Panc1 (cell line): ENCODE measurements at regions not wholly inside any gene's neighbourhood (a gene's known extent, or its start where the extent isn't known, plus 50 kb on each side); places are given as distances from the start of the nearest gene placed in this dataset.

Experiments used
- ATAC-seq: fragments of 200-7000 bp; cut with Tn5 transposase; 2 replicates; pipeline ENCODE4 v1.9.1; 2020; ENCODE audit warnings: mild to moderate bottlenecking, moderate library complexity
- BruUV-seq: library from RNA; stranded (reverse); fragments of 400-500 nt; replicated peaks from 2 replicates; lab custom pipeline; 2021; lab: Mats Ljungman, UMichigan
- CTCF ChIA-PET: fragments of 300-600 bp; sonication (Branson Sonifier 250); formaldehyde crosslinking; loops from one replicate; lab custom pipeline; 2022; ENCODE audit warnings: antibody characterized with exemption; lab: Charles Lee
- POLR2A ChIA-PET: fragments of 300-600 bp; sonication (Branson Sonifier 250); formaldehyde crosslinking; loops from one replicate; lab custom pipeline; 2022; ENCODE audit warnings: antibody characterized with exemption; lab: Charles Lee
- DNase-seq: peaks from one replicate; pipeline ENCODE4 v3.0.0-alpha.2; 2010; ENCODE audit warnings: low read depth, low spot score
- H3K27ac ChIP-seq: 2 replicates; pipeline ENCODE4 v1.5.1; 2011; ENCODE audit warnings: mild to moderate bottlenecking, low read length, inconsistent platforms
- H3K27me3 ChIP-seq: fragments of 200-500 bp; sonication (Bioruptor generic); 2 replicates; pipeline ENCODE4 v1.6.0; 2014; ENCODE audit warnings: low read length, inconsistent platforms; ENCODE audit not compliant: control insufficient read depth, insufficient read depth
- H3K36me3 ChIP-seq: fragments of 200-500 bp; sonication (Bioruptor generic); 2 replicates; pipeline ENCODE4 v1.5.1; 2014; ENCODE audit warnings: inconsistent platforms, mild to moderate bottlenecking, low read length, moderate library complexity; ENCODE audit not compliant: control insufficient read depth, insufficient read depth
- H3K4me1 ChIP-seq: 2 replicates; pipeline ENCODE4 v1.5.1; 2011; ENCODE audit warnings: inconsistent platforms, mild to moderate bottlenecking, low read length, moderate library complexity; ENCODE audit not compliant: control insufficient read depth, insufficient read depth
- H3K4me3 ChIP-seq, 2 experiments: 2 replicates each; pipeline ENCODE4 v1.5.1; 2011 to 2012; ENCODE audit warnings: low read depth in 2 of 2, low read length in 2 of 2, mild to moderate bottlenecking in 2 of 2, inconsistent platforms in 1 of 2, moderate library complexity in 1 of 2
- H3K9me3 ChIP-seq: fragments of 200-500 bp; sonication (Bioruptor generic); 2 replicates; pipeline ENCODE4 v1.5.1; 2014; ENCODE audit warnings: low read depth, mild to moderate bottlenecking, inconsistent platforms, low read length, moderate library complexity; ENCODE audit not compliant: control insufficient read depth, insufficient read depth
- POLR2AphosphoS5 ChIP-seq: IDR thresholded peaks from 2 replicates; pipeline ENCODE4 v1.6.1; 2012; ENCODE audit warnings: mild to moderate bottlenecking, low read depth, low read length, moderate library complexity
- REST ChIP-seq, 2 experiments: IDR thresholded peaks; 2 replicates each; pipeline ENCODE4 v1.6.1; 2011 to 2012; ENCODE audit warnings: low read depth in 2 of 2, control low read depth in 1 of 2, low read length in 1 of 2, mild to moderate bottlenecking in 1 of 2, moderate library complexity in 1 of 2; ENCODE audit not compliant: insufficient read depth in 1 of 2
- SIN3A ChIP-seq: IDR thresholded peaks from 2 replicates; pipeline ENCODE4 v1.6.1; 2012; ENCODE audit warnings: low read depth, mild to moderate bottlenecking, low read length, moderate library complexity, borderline replicate concordance; ENCODE audit not compliant: insufficient read depth
- TCF7L2 ChIP-seq: IDR thresholded peaks from 2 replicates; pipeline ENCODE4 v1.6.1; 2011; ENCODE audit warnings: mild to moderate bottlenecking, low read depth, low read length, inconsistent platforms
- in situ Hi-C: cut with HindIII; loops from 2 replicates; pipeline ENCODE4 v1.10.0; 2016; ENCODE audit warnings: low sequenced_read_pairs, low pct_unique_long_range_greater_than_20kb
- intact Hi-C: fragments of 100-400 bp; cut with micrococcal nuclease; formaldehyde crosslinking; loops from one replicate; pipeline ENCODE4 v1.10.0; 2022; ENCODE audit not compliant: unreplicated experiment
- TF ChIP-seq, protein P1 (sequence below): fragments of 450-650 bp; IDR thresholded peaks from 2 replicates; pipeline ENCODE4 v1.5.1; 2017; ENCODE audit warnings: mild to moderate bottlenecking

DNA sequence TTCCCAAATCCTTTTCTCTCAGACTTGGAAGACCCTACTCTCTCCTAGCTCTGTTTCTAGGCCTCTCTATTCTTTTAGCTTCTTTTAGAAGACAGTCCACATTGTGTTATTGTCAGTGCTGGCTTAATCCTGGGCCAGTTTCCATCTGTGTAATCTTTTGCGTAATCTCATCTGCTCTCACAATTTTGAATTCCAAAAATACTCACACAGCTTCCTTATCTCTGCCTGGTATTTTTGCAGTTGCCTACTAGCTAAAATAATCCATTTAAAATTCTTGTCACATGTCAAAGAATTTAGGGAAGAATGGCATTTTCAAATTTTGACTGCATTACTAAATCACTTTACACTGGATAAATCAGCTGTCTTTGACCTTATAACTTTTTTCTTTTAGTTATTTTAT, 200.6 kb upstream of the MEX3C start:
- ChIA-PET CTCF (no interaction called here), POLR2A (no interaction called here)
- Histone ChIP-seq H3K27ac (no peak overlapping the region), H3K4me3 (no peak overlapping the region), H3K4me1 (no peaks in the 10 kb centered on the region), H3K27me3 (no peaks in the 10 kb centered on the region), H3K36me3 (no peaks in the 10 kb centered on the region), H3K9me3 (no peaks in the 10 kb centered on the region)
- DNase-seq (no peak), ATAC-seq (no peak)
- no TSS peak for BruUV-seq
- in situ Hi-C loops (no loop called here), intact Hi-C loops (no loop called here)
- TF ChIP-seq POLR2AphosphoS5 (no peak), SIN3A (no peak), REST (IDR thresholded peaks at IDR 0.05; ENCODE audit: insufficient read depth in 1 of 2, low read depth in 2 of 2, low read length in 1 of 2) (no peak), TCF7L2 (no peak)
- TF ChIP-seq, protein P1, sequence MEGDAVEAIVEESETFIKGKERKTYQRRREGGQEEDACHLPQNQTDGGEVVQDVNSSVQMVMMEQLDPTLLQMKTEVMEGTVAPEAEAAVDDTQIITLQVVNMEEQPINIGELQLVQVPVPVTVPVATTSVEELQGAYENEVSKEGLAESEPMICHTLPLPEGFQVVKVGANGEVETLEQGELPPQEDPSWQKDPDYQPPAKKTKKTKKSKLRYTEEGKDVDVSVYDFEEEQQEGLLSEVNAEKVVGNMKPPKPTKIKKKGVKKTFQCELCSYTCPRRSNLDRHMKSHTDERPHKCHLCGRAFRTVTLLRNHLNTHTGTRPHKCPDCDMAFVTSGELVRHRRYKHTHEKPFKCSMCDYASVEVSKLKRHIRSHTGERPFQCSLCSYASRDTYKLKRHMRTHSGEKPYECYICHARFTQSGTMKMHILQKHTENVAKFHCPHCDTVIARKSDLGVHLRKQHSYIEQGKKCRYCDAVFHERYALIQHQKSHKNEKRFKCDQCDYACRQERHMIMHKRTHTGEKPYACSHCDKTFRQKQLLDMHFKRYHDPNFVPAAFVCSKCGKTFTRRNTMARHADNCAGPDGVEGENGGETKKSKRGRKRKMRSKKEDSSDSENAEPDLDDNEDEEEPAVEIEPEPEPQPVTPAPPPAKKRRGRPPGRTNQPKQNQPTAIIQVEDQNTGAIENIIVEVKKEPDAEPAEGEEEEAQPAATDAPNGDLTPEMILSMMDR: no peak

GRCh38 chr18:51399491-51400122, 202.1 kb upstream of the MEX3C start:
- no peak overlapping the region for H3K27ac ChIP-seq
- H3K4me1 ChIP-seq: no peaks in the 10 kb centered on the region
- ATAC-seq (no peak), DNase-seq (no peak)
- in situ Hi-C loops (no loop called here), intact Hi-C loops (no loop called here)
- BruUV-seq: no TSS peak
- no peaks in the 10 kb centered on the region for H3K27me3 ChIP-seq
- no peak overlapping the region for H3K4me3 ChIP-seq
- no peaks in the 10 kb centered on the region for H3K36me3 ChIP-seq
- no peak for TF ChIP-seq POLR2AphosphoS5
- POLR2A ChIA-PET: interaction anchor here (0.5 kb wide), 1 partner anchor 179 kb away, joined by 5 read pairs; no protein-coding TSS in a partner anchor
- H3K9me3 ChIP-seq: no peaks in the 10 kb centered on the region
- CTCF ChIA-PET: no interaction called here

DNA sequence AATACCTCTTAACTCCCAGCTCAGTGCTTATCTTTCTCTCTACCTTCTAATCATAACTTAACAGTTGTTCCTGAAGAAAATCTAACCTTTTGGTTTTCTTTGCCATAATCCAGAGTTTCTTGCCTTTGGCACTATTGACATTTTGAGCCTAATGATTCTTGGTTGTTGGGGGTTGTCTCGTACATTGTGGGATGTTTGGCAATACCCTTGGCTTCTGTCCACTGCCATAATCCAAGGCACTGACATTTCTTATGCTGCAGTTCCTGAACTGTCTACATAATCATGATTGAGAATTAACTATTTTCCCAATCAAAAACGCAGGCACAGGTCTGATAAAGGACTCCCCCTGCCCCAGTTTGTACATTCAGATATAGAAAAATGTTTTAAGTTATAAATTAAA, 203.2 kb upstream of the MEX3C start:
- DNase-seq (no peak), ATAC-seq (no peak)
- POLR2A ChIA-PET: no interaction called here
- no TSS peak for BruUV-seq
- Histone ChIP-seq H3K4me3 (no peak overlapping the region), H3K27ac (no peak overlapping the region), H3K36me3 (no peaks in the 10 kb centered on the region), H3K27me3 (no peaks in the 10 kb centered on the region), H3K4me1 (no peaks in the 10 kb centered on the region), H3K9me3 (no peaks in the 10 kb centered on the region)
- intact Hi-C loops: no loop called here
- CTCF ChIA-PET: no interaction called here
- in situ Hi-C loops: no loop called here
- no peak for TF ChIP-seq POLR2AphosphoS5
- no peak for TF ChIP-seq TCF7L2
- TF ChIP-seq REST (IDR thresholded peaks at IDR 0.05; ENCODE audit: insufficient read depth in 1 of 2, low read depth in 2 of 2, low read length in 1 of 2): no peak
- TF ChIP-seq, protein P1: no peak
- no peak for TF ChIP-seq SIN3A
